C4-2B (cell line): ENCODE measurements at regions not wholly inside any gene's neighbourhood (a gene's known extent, or its start where the extent isn't known, plus 50 kb on each side); places are given as distances from the start of the nearest gene placed in this dataset.

ENCODE experiments used
- CTCF ChIP-seq: fragments of 450-650 bp; conservative IDR thresholded peaks from 2 replicates; pipeline ENCODE4 v1.5.1; 2017; ENCODE audit warnings: mild to moderate bottlenecking
- ZFX ChIP-seq: fragments of 450-650 bp; IDR thresholded peaks from 2 replicates; pipeline ENCODE4 v1.6.1; 2017

- no peak for TF ChIP-seq CTCF
- TF ChIP-seq ZFX = no peak
Observed at GRCh38 chr16:26672206-26672605, 394.5 kb upstream of the C16orf82 start.
